WTC11 (cell line): ENCODE measurements at regions not wholly inside any gene's neighbourhood (a gene's known extent, or its start where the extent isn't known, plus 50 kb on each side); places are given as distances from the start of the nearest gene placed in this dataset.

Experiments used
- ATAC-seq: fragments of 200-7000 bp; cut with Tn5 transposase; 2 replicates; pipeline ENCODE4 v1.10.0; 2021; ENCODE audit warnings: mild to moderate bottlenecking, moderate library complexity
- CTCF ChIA-PET: fragments of 300-600 bp; sonication (Branson Sonifier 250); formaldehyde crosslinking; loops from one replicate; lab custom pipeline; 2021; ENCODE audit warnings: antibody characterized with exemption; lab: Charles Lee
- POLR2A ChIA-PET: fragments of 350-600 bp; sonication (Branson Sonifier 250); formaldehyde crosslinking; loops from one replicate; lab custom pipeline; 2021; ENCODE audit warnings: antibody characterized with exemption; lab: Charles Lee
- DNase-seq: peaks from one replicate; pipeline ENCODE4 v3.0.0; 2021; ENCODE audit warnings: low spot score
- H3K27ac Mint-ChIP-seq: 2 replicates; pipeline ENCODE4 v1.8.0; 2021; ENCODE audit warnings: mixed read lengths
- H3K27me3 Mint-ChIP-seq: 2 replicates; pipeline ENCODE4 v1.8.0; 2021; ENCODE audit warnings: low read depth, mild to moderate bottlenecking, moderate library complexity, mixed read lengths
- H3K36me3 Mint-ChIP-seq: 2 replicates; pipeline ENCODE4 v1.8.0; 2021; ENCODE audit warnings: mixed read lengths
- H3K4me1 Mint-ChIP-seq: 2 replicates; pipeline ENCODE4 v1.8.0; 2022; ENCODE audit warnings: mixed read lengths
- H3K4me3 Mint-ChIP-seq: 2 replicates; pipeline ENCODE4 v1.8.0; 2021; ENCODE audit warnings: mild to moderate bottlenecking, moderate library complexity, mixed read lengths
- H3K9me3 Mint-ChIP-seq: 2 replicates; pipeline ENCODE4 v1.8.0; 2021; ENCODE audit warnings: mixed read lengths
- ATF1 ChIP-seq: sonication (generic); formaldehyde crosslinking; IDR thresholded peaks from 2 replicates; pipeline ENCODE4 v1.8.1; 2023; ENCODE audit warnings: mild to moderate bottlenecking, moderate library complexity, missing genetic modification reagents
- ATF3 ChIP-seq: sonication (generic); formaldehyde crosslinking; conservative IDR thresholded peaks from 2 replicates; pipeline ENCODE4 v1.8.1; 2022; ENCODE audit warnings: mild to moderate bottlenecking, missing genetic modification reagents
- ERG ChIP-seq: fragments of 250-450 bp; sonication (Bioruptor Pico); IDR thresholded peaks from 2 replicates; pipeline ENCODE4 v1.8.0; 2021; ENCODE audit warnings: mild to moderate bottlenecking
- FOXJ3 ChIP-seq: sonication (generic); formaldehyde crosslinking; IDR thresholded peaks from 2 replicates; pipeline ENCODE4 v1.9.0; 2021; ENCODE audit warnings: missing genetic modification reagents, mild to moderate bottlenecking, borderline replicate concordance
- GRHL2 ChIP-seq: fragments of 250-450 bp; sonication (Bioruptor Pico); IDR thresholded peaks from 2 replicates; pipeline ENCODE4 v1.8.0; 2022; ENCODE audit warnings: mild to moderate bottlenecking, moderate library complexity; ENCODE audit not compliant: insufficient replicate concordance, severe bottlenecking
- JAZF1 ChIP-seq: fragments of 250-450 bp; sonication (Bioruptor Pico); IDR thresholded peaks from 2 replicates; pipeline ENCODE4 v1.9.0; 2021; ENCODE audit warnings: moderate library complexity, mild to moderate bottlenecking, inconsistent platforms
- NR1H2 ChIP-seq: sonication (generic); formaldehyde crosslinking; IDR thresholded peaks from 2 replicates; pipeline ENCODE4 v1.9.0; 2021; ENCODE audit warnings: mild to moderate bottlenecking, moderate library complexity, missing genetic modification reagents
- PRDM15 ChIP-seq: sonication (generic); formaldehyde crosslinking; IDR thresholded peaks from 2 replicates; pipeline ENCODE4 v1.8.0; 2022; ENCODE audit warnings: missing genetic modification reagents
- TEAD4 ChIP-seq: sonication (generic); formaldehyde crosslinking; IDR thresholded peaks from 2 replicates; pipeline ENCODE4 v1.8.0; 2022; ENCODE audit warnings: mild to moderate bottlenecking, missing genetic modification reagents
- ZNF121 ChIP-seq: sonication (generic); formaldehyde crosslinking; IDR thresholded peaks from 2 replicates; pipeline ENCODE4 v1.8.0; 2023; ENCODE audit warnings: missing genetic modification reagents
- ZNF396 ChIP-seq: fragments of 250-450 bp; sonication (Bioruptor Pico); IDR thresholded peaks from 2 replicates; pipeline ENCODE4 v1.8.0; 2021; ENCODE audit warnings: mild to moderate bottlenecking, moderate library complexity, borderline replicate concordance
- ZNF423 ChIP-seq: fragments of 250-450 bp; sonication (Bioruptor Pico); IDR thresholded peaks from 2 replicates; pipeline ENCODE4 v2.1.2; 2022; ENCODE audit warnings: mild to moderate bottlenecking, moderate library complexity
- TF ChIP-seq, protein P1 (sequence below): fragments of 250-450 bp; sonication (Bioruptor Pico); IDR thresholded peaks from 2 replicates; pipeline ENCODE4 v1.9.0; 2021; ENCODE audit warnings: moderate library complexity, mild to moderate bottlenecking, inconsistent platforms, borderline replicate concordance
- TF ChIP-seq, protein P2 (sequence below): sonication (generic); formaldehyde crosslinking; IDR thresholded peaks from 2 replicates; pipeline ENCODE4 v1.8.0; 2022; ENCODE audit warnings: mild to moderate bottlenecking, missing genetic modification reagents
- TF ChIP-seq, protein P3 (sequence below): sonication (generic); formaldehyde crosslinking; IDR thresholded peaks from 2 replicates; pipeline ENCODE4 v1.8.0; 2022; ENCODE audit warnings: mild to moderate bottlenecking, missing genetic modification reagents

DNA sequence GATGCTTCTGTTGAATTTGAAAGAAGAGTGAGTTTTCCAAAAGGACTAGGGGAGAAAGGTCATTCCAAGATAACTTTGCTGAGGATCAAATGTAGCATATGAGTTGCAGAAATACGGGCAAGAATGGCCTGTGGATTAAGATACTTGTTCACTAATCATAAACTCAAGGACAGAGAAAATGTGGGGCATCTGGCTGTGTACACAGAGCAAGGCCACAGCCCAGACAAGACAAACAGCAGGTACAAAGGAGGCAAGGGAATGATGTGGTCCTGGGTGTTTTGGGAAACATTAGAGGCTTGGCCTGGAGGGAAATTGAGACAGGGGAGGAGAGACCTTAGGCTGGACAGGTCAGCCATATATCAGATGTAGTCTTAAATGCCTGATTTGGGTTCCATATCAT, 254.8 kb downstream of the TTC32 start (continued):
- TF ChIP-seq PRDM15 (no peak), NR1H2 (CRISPR knock-in tag) (no peak), ZNF423 (no peak), JAZF1 (CRISPR knock-in tag) (no peak), ATF3 (no peak), ATF1 (no peak)
- TF ChIP-seq, protein P1, sequence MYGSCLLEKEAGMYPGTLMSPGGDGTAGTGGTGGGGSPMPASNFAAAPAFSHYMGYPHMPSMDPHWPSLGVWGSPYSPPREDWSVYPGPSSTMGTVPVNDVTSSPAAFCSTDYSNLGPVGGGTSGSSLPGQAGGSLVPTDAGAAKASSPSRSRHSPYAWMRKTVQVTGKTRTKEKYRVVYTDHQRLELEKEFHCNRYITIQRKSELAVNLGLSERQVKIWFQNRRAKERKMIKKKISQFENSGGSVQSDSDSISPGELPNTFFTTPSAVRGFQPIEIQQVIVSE (CRISPR knock-in tag) = no peak
- TF ChIP-seq, protein P2, sequence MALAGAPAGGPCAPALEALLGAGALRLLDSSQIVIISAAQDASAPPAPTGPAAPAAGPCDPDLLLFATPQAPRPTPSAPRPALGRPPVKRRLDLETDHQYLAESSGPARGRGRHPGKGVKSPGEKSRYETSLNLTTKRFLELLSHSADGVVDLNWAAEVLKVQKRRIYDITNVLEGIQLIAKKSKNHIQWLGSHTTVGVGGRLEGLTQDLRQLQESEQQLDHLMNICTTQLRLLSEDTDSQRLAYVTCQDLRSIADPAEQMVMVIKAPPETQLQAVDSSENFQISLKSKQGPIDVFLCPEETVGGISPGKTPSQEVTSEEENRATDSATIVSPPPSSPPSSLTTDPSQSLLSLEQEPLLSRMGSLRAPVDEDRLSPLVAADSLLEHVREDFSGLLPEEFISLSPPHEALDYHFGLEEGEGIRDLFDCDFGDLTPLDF (CRISPR knock-in tag) = no peak

GRCh38 chr2:19644763-19645162, 257.0 kb downstream of the TTC32 start:
- POLR2A ChIA-PET = no interaction called here
- CTCF ChIA-PET = no interaction called here
- Mint-ChIP-seq H3K4me3 (no peak overlapping the region), H3K36me3 (no peaks in the 10 kb centered on the region), H3K27ac (no peak overlapping the region), H3K27me3 (no peaks in the 10 kb centered on the region; the same call in 1 of the 2 replicates), H3K4me1 (peaks cover 6% of the 10 kb centered on the region), H3K9me3 (peaks cover 17% of the 10 kb centered on the region)
- DNase-seq = no peak
- ATAC-seq = no peak
- TF ChIP-seq GRHL2 (CRISPR knock-in tag) = no peak
- TF ChIP-seq, protein P3, sequence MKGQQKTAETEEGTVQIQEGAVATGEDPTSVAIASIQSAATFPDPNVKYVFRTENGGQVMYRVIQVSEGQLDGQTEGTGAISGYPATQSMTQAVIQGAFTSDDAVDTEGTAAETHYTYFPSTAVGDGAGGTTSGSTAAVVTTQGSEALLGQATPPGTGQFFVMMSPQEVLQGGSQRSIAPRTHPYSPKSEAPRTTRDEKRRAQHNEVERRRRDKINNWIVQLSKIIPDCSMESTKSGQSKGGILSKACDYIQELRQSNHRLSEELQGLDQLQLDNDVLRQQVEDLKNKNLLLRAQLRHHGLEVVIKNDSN = no peak
- TF ChIP-seq TEAD4 (CRISPR knock-in tag) = no peak
- no peak for TF ChIP-seq FOXJ3 (CRISPR knock-in tag)
- no peak for TF ChIP-seq ZNF396 (CRISPR knock-in tag)
- no peak for TF ChIP-seq ERG
- TF ChIP-seq ATF1 = no peak
- TF ChIP-seq PRDM15 = no peak
- TF ChIP-seq ZNF121 = no peak
